HAP-1 (cell line): ENCODE measurements at regions not wholly inside any gene's neighbourhood (a gene's known extent, or its start where the extent isn't known, plus 50 kb on each side); places are given as distances from the start of the nearest gene placed in this dataset.
"Not testable (repeated sequence)": the region's sequence is repeated elsewhere in the genome, so short reads cannot be mapped to it uniquely, and the experiment has no call there.

Source experiments
- DNase-seq, 2 experiments: peaks; one replicate each; pipeline ENCODE4 v3.0.0-alpha.2; 2016 to 2020; ENCODE audit warnings: low spot score in 2 of 2
- H3K27me3 ChIP-seq: fragments of 250-450 bp; sonication (Bioruptor Pico); 2 replicates; pipeline ENCODE4 v1.5.1; 2020; ENCODE audit warnings: low read depth, mild to moderate bottlenecking, moderate library complexity
- H3K36me3 ChIP-seq: fragments of 250-450 bp; sonication (Bioruptor Pico); replicated peaks from 2 replicates; pipeline ENCODE4 v1.5.1; 2020; ENCODE audit warnings: mild to moderate bottlenecking
- H3K4me1 ChIP-seq: fragments of 250-450 bp; sonication (Bioruptor Pico); 2 replicates; pipeline ENCODE4 v1.5.1; 2020; ENCODE audit warnings: mild to moderate bottlenecking
- H3K4me3 ChIP-seq: fragments of 250-450 bp; sonication (Bioruptor Pico); 2 replicates; pipeline ENCODE4 v1.5.1; 2020; ENCODE audit warnings: mild to moderate bottlenecking, moderate library complexity
- H3K9me3 ChIP-seq: fragments of 250-450 bp; sonication (Bioruptor Pico); 2 replicates; pipeline ENCODE4 v1.5.1; 2020; ENCODE audit warnings: mild to moderate bottlenecking, moderate library complexity
- in situ Hi-C: fragments of 300-500 bp; cut with MboI; formaldehyde crosslinking; loops from 3 replicates; pipeline ENCODE4 v1.14.3; 2020; ENCODE audit warnings: low sequenced_read_pairs, inconsistent platforms, mixed read lengths

DNA sequence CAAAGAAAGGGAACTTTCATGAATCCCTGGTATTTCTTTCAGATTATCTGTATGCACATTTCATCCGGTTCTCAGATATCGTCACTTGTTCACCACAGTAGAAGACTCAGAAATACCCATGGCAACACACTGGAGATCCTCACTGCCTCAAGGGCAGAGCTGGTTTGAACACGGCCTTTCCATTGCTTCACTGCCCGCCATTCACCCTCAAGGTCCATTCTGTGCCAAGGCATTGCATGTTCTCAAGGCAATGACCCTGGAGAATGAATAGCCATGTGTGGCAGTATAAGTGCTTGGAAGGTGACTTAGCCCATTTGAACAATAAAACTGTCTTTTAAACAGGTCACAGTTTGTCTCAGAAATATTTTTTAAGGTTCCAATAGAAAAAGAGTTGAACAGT lies 606.5 kb downstream of the IPMK start:
- Histone ChIP-seq H3K4me1 (peaks cover 5% of the 10 kb centered on the region; the same call in 1 of the 2 replicates), H3K4me3 (no peak overlapping the region), H3K36me3 (no peaks in the 10 kb centered on the region), H3K9me3 (no peaks in the 10 kb centered on the region), H3K27me3 (no peaks in the 10 kb centered on the region)
- in situ Hi-C loops = no loop called here
- DNase-seq = no peak

DNA sequence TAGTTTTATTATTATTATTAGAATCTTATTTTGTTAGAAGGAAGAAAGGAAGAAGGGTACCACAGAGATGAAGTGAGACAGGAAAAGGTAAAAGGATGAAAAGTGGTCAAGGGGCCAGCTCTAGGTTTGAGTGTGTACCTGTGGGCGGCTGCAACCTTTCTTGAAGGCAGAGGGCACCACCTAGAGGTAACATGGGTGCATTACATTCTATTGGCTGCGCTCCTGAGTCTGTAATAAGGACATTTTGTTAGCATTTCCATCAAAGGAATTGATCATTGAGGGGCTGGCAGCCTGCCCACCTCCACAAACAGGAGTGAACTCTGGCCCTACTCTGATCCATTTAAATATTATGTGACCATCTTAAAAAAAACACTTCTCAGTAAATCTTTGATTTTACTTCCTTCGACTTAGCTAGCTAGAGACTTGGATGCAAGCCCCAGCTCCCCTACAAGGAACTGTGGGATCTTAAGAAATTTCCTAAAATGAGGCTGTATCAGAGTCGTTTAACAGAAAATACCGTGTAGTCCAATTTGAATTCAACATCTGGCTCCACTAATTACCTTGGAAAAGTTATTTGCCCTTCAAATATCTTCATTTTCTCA lies 610.4 kb downstream of the IPMK start:
- H3K4me3 ChIP-seq = no peak overlapping the region
- H3K27me3 ChIP-seq = no peaks in the 10 kb centered on the region
- H3K9me3 ChIP-seq = no peaks in the 10 kb centered on the region
- in situ Hi-C loops = loop anchor here (5.0 kb wide), 1 partner anchor 315 kb away; no protein-coding TSS in a partner anchor
- H3K4me1 ChIP-seq = peaks cover 5% of the 10 kb centered on the region; the same call in 1 of the 2 replicates
- no peaks in the 10 kb centered on the region for H3K36me3 ChIP-seq
- peak; percentile 65 to 81 for DNase-seq

DNA sequence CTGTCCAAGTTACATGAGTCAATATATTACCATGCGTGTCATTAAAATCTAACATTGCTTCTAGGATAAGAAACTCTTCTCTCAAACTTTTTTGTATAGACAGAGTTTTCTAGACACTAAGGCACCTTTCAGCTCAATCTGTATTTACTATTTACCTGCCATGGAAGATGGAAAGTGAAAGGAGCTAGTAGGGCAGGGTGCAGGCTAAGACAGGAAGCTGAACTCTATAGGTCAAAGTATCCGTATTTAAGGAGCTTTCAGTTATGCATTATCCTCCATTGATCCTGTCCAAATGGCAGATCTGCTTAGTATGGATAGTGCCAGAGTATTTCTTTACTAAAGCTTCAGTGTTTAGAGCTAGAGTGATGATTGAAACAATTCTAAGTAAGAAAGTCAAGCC lies 612.8 kb downstream of the IPMK start:
- H3K27me3 ChIP-seq = no peaks in the 10 kb centered on the region
- no peak overlapping the region for H3K4me3 ChIP-seq
- peaks cover 5% of the 10 kb centered on the region; the same call in 1 of the 2 replicates for H3K4me1 ChIP-seq
- no peaks in the 10 kb centered on the region for H3K9me3 ChIP-seq
- in situ Hi-C loops = loop anchor here (5.0 kb wide), 1 partner anchor 313 kb away; no protein-coding TSS in a partner anchor
- H3K36me3 ChIP-seq = no peaks in the 10 kb centered on the region
- no peak for DNase-seq

DNA sequence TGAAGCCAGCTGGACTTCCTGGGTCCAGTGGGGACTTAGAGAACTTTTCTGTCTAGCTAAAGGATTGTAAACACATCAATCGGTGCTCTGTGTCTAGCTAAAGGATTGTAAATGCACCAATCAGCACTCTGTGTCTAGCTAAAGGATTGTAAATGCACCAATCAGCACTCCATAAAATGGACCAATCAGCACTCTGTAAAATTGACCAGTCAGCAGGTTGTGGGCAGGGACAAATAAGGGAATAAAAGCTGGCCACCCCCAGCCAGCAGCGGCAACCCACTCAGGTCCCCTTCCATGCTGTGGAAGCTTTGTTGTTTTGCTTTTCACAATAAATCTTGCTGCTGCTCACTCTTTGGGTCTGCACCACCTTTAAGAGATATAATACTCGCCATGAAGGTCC lies 622.6 kb downstream of the IPMK start:
- in situ Hi-C loops, H3K4me1 ChIP-seq, H3K27me3 ChIP-seq, H3K4me3 ChIP-seq, H3K36me3 ChIP-seq, H3K9me3 ChIP-seq, DNase-seq: not testable (repeated sequence)

- no peak overlapping the region for H3K4me3 ChIP-seq
- H3K36me3 ChIP-seq = no peaks in the 10 kb centered on the region
- no peaks in the 10 kb centered on the region for H3K9me3 ChIP-seq
- no peak for DNase-seq
- no peaks in the 10 kb centered on the region for H3K4me1 ChIP-seq
- in situ Hi-C loops = no loop called here
- no peaks in the 10 kb centered on the region for H3K27me3 ChIP-seq
Measured at GRCh38 chr10:57638411-57638810, 629.3 kb downstream of the IPMK start.

GRCh38 chr10:57628592-57629284 lies 639.0 kb downstream of the IPMK start:
- Histone ChIP-seq H3K4me3 (no peak overlapping the region), H3K9me3 (no peaks in the 10 kb centered on the region), H3K27me3 (no peaks in the 10 kb centered on the region), H3K4me1 (peaks cover 28% of the 10 kb centered on the region), H3K36me3 (no peaks in the 10 kb centered on the region)
- DNase-seq = peak; percentile 32 to 83
- in situ Hi-C loops = no loop called here

- peaks cover 28% of the 10 kb centered on the region for H3K4me1 ChIP-seq
- H3K9me3 ChIP-seq = no peaks in the 10 kb centered on the region
- peak; percentile 41 to 98 for DNase-seq
- no peaks in the 10 kb centered on the region for H3K27me3 ChIP-seq
- in situ Hi-C loops = no loop called here
- no peaks in the 10 kb centered on the region for H3K36me3 ChIP-seq
- H3K4me3 ChIP-seq = no peak overlapping the region
Measured at GRCh38 chr10:57627642-57628178, 640.0 kb downstream of the IPMK start.

- peaks cover 28% of the 10 kb centered on the region for H3K4me1 ChIP-seq
- no peak overlapping the region for H3K4me3 ChIP-seq
- no peaks in the 10 kb centered on the region for H3K9me3 ChIP-seq
- no peak for DNase-seq
- no peaks in the 10 kb centered on the region for H3K27me3 ChIP-seq
- in situ Hi-C loops = no loop called here
- H3K36me3 ChIP-seq = no peaks in the 10 kb centered on the region
Measured at GRCh38 chr10:57624856-57625592, 642.7 kb downstream of the IPMK start.

GRCh38 chr10:57624066-57624465 lies 643.6 kb downstream of the IPMK start:
- no peak overlapping the region for H3K4me3 ChIP-seq
- peaks cover 20% of the 10 kb centered on the region for H3K4me1 ChIP-seq
- no peaks in the 10 kb centered on the region for H3K36me3 ChIP-seq
- DNase-seq = no peak
- in situ Hi-C loops = no loop called here
- no peaks in the 10 kb centered on the region for H3K27me3 ChIP-seq
- no peaks in the 10 kb centered on the region for H3K9me3 ChIP-seq

DNA sequence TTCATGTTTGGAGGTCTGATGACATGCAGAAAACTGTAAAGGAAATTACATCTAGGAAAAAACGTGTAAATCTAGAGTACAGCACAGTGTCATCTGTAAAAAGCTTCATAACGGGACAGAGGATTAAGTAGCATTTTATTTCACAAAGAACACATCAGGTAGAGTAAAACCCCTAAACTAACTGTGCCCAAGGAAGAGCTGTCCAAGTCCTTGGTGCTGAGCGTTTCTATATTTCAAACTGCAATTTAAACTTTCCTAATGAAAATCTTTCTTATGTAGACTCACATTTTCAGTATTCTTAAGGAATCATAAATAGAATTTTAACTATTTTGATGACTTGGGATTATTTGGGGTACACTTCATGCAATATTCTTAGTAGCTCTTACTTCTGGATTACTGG lies 646.2 kb downstream of the IPMK start:
- Histone ChIP-seq H3K9me3 (no peaks in the 10 kb centered on the region), H3K4me1 (no peaks in the 10 kb centered on the region), H3K27me3 (no peaks in the 10 kb centered on the region), H3K36me3 (no peaks in the 10 kb centered on the region), H3K4me3 (no peak overlapping the region)
- DNase-seq = no peak
- in situ Hi-C loops = no loop called here

GRCh38 chr10:57605948-57606485 lies 661.7 kb downstream of the IPMK start:
- H3K27me3 ChIP-seq = no peaks in the 10 kb centered on the region
- H3K4me1 ChIP-seq = no peaks in the 10 kb centered on the region
- no peak overlapping the region for H3K4me3 ChIP-seq
- H3K36me3 ChIP-seq = no peaks in the 10 kb centered on the region
- no peak for DNase-seq
- in situ Hi-C loops = no loop called here
- no peaks in the 10 kb centered on the region for H3K9me3 ChIP-seq

GRCh38 chr10:57599440-57599839 lies 668.3 kb downstream of the IPMK start:
- DNase-seq = no peak
- no peaks in the 10 kb centered on the region for H3K36me3 ChIP-seq
- H3K4me3 ChIP-seq = no peak overlapping the region
- no peaks in the 10 kb centered on the region for H3K4me1 ChIP-seq
- H3K9me3 ChIP-seq = no peaks in the 10 kb centered on the region
- in situ Hi-C loops = no loop called here
- H3K27me3 ChIP-seq = no peaks in the 10 kb centered on the region

DNA sequence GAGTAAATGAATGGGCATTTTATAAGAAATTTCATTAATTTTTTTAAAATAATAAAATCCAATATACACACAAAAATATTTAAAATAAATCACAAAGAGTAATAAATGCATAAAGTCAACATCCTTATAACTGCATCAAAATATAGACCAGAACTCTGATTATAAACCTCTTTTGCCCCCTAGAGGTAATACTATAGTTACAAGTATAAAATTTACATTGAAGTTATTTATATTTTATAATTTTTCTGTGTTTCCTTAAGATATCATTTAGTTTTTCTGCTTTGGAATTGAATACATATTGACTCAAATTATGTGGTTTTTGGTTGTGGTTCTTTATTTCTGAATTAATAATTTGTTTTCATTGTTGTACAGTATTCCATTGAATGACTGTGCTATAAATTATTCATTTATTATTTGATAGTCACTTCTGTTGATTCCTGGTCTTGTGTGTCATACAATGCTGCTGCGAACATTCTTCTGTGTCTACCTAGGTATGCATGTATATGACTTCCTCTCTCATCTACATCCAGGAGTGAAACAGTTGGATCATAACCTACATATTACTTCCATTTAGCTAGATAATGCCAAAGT lies 673.6 kb downstream of the IPMK start:
- in situ Hi-C loops = no loop called here
- no peak for DNase-seq
- no peaks in the 10 kb centered on the region for H3K36me3 ChIP-seq
- H3K4me3 ChIP-seq = no peak overlapping the region
- H3K9me3 ChIP-seq = no peaks in the 10 kb centered on the region
- no peaks in the 10 kb centered on the region for H3K4me1 ChIP-seq
- H3K27me3 ChIP-seq = no peaks in the 10 kb centered on the region
